ENCODE measurements at regions not wholly inside any gene's neighbourhood (a gene's known extent, or its start where the extent isn't known, plus 50 kb on each side); places are given as distances from the start of the nearest gene placed in this dataset.
A peak's percentile ranks its signal among the peaks of the same experiment; 100 is the strongest.
"Not testable (repeated sequence)": the region's sequence is repeated elsewhere in the genome, so short reads cannot be mapped to it uniquely, and the experiment has no call there.

- DNase-seq = no peak
- no peaks in the 10 kb centered on the region for H3K4me1 Mint-ChIP-seq (ENCODE audit: low read depth)
- H3K4me3 Mint-ChIP-seq = no peak overlapping the region
- no peaks in the 10 kb centered on the region for H3K36me3 Mint-ChIP-seq (ENCODE audit: low read depth)
- peaks cover 56% of the 10 kb centered on the region for H3K27me3 Mint-ChIP-seq
- no peaks in the 10 kb centered on the region for H3K9me3 Mint-ChIP-seq
- no peak overlapping the region for H3K27ac Mint-ChIP-seq
These were observed 136.2 kb upstream of the LPCAT1 start for GRCh38 chr5:1660001-1660400.

- H3K4me1 Mint-ChIP-seq (ENCODE audit: low read depth) = no peaks in the 10 kb centered on the region
These were observed 135.6 kb upstream of the LPCAT1 start for GRCh38 chr5:1659100-1659981.

GRCh38 chr5:1658665-1659064 is 134.9 kb upstream of the LPCAT1 start:
- H3K4me3 Mint-ChIP-seq = no peak overlapping the region
- no peak overlapping the region for H3K27ac Mint-ChIP-seq
- no peaks in the 10 kb centered on the region for H3K4me1 Mint-ChIP-seq (ENCODE audit: low read depth)
- no peaks in the 10 kb centered on the region for H3K9me3 Mint-ChIP-seq
- DNase-seq = no peak
- peaks cover 55% of the 10 kb centered on the region for H3K27me3 Mint-ChIP-seq
- H3K36me3 Mint-ChIP-seq (ENCODE audit: low read depth) = no peaks in the 10 kb centered on the region

More at GRCh38 chr5:1659100-1659981, 135.6 kb upstream of the LPCAT1 start:
- H3K27ac Mint-ChIP-seq = no peak overlapping the region
- H3K4me3 Mint-ChIP-seq = no peak overlapping the region
- no peak for DNase-seq
- no peaks in the 10 kb centered on the region for H3K9me3 Mint-ChIP-seq
- H3K27me3 Mint-ChIP-seq = peaks cover 55% of the 10 kb centered on the region
- H3K36me3 Mint-ChIP-seq (ENCODE audit: low read depth) = no peaks in the 10 kb centered on the region

DNA sequence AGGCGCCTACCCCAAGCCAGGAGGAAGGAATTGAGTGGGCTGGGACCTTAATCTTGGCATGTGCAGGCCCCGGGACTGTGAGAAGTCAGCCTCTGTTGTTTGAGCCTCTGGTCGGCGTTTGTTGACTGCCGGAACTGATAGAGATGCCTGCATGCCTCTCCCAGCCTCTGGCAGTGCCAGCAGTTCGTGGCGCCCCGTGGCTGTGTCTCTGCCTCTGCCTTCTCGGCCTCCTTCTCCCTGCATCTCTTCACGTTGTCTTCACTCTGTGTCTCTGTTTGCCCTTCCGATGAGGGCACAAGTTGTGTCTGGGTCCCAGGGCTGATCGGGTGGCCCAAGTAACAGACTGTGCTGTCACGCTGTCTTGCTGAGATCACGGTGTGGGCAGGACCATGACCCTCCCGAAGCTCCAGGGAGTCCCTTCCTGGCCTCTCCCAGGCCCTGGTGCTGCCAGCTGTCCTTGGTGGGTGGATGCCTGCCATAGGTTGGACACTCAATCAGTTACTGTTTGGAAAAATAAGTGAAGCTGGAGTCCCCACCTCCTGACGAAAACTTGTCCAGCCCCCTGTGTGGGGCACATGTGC is 133.5 kb upstream of the LPCAT1 start:
- no peaks in the 10 kb centered on the region for H3K36me3 Mint-ChIP-seq (ENCODE audit: low read depth)
- peaks cover 8% of the 10 kb centered on the region for H3K4me1 Mint-ChIP-seq (ENCODE audit: low read depth)
- H3K27ac Mint-ChIP-seq = no peak overlapping the region
- no peak overlapping the region for H3K4me3 Mint-ChIP-seq
- DNase-seq = no peak
- H3K9me3 Mint-ChIP-seq = no peaks in the 10 kb centered on the region
- H3K27me3 Mint-ChIP-seq = peaks cover 57% of the 10 kb centered on the region

DNA sequence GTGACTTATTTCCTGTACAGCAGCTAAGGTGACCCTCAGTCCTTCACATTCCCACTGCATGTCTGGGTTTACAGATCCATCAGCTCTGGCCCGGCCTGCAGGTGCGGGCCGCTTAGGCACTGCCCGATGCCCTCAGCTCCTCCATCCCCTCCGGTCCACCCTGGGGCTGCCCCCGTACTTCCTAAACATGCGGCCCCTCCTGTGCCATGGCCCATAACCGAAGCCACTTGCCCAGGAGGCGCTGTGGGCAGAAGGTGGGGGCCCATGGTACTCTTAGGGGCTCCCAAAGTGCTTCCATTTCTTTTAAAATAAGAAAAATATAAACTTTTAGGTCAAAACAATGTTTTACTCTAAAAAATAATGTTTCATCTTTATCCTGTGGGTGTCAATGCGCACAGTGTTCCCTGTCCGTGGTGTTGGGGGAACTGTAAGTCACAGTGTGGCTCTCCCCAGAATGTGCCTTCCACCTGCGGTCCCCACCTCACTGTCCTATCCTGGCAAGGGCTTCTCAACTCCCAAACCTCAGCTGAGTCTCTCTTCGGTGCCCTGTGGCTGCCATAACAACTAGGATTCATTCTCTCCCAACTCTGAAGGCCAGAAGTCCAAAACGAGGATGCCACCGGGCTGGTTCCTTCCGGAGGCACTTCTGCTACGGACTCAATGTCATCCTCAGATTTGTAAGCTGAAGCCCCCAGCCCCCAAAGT is 132.7 kb upstream of the LPCAT1 start:
- Mint-ChIP-seq H3K4me1 (ENCODE audit: low read depth) (peaks cover 8% of the 10 kb centered on the region), H3K27ac (no peak overlapping the region), H3K27me3 (peaks cover 59% of the 10 kb centered on the region)

GRCh38 chr5:1655496-1656270 is 131.9 kb upstream of the LPCAT1 start:
- DNase-seq = no peak
- Mint-ChIP-seq H3K27me3 (peaks cover 58% of the 10 kb centered on the region), H3K4me1 (ENCODE audit: low read depth) (peaks cover 8% of the 10 kb centered on the region), H3K4me3 (no peak overlapping the region), H3K36me3 (ENCODE audit: low read depth) (no peaks in the 10 kb centered on the region), H3K27ac (no peak overlapping the region), H3K9me3 (no peaks in the 10 kb centered on the region)

More for the DNA sequence above, 132.7 kb upstream of the LPCAT1 start:
- no peaks in the 10 kb centered on the region for H3K9me3 Mint-ChIP-seq
- DNase-seq = no peak
- H3K36me3 Mint-ChIP-seq (ENCODE audit: low read depth) = no peaks in the 10 kb centered on the region
- no peak overlapping the region for H3K4me3 Mint-ChIP-seq

- no peaks in the 10 kb centered on the region for H3K36me3 Mint-ChIP-seq (ENCODE audit: low read depth)
- H3K27ac Mint-ChIP-seq = no peak overlapping the region
- no peak for DNase-seq
- peaks cover 8% of the 10 kb centered on the region for H3K4me1 Mint-ChIP-seq (ENCODE audit: low read depth)
- no peaks in the 10 kb centered on the region for H3K9me3 Mint-ChIP-seq
- H3K27me3 Mint-ChIP-seq = peaks cover 58% of the 10 kb centered on the region
- no peak overlapping the region for H3K4me3 Mint-ChIP-seq
These were observed 131.2 kb upstream of the LPCAT1 start for GRCh38 chr5:1654786-1655495.

DNA sequence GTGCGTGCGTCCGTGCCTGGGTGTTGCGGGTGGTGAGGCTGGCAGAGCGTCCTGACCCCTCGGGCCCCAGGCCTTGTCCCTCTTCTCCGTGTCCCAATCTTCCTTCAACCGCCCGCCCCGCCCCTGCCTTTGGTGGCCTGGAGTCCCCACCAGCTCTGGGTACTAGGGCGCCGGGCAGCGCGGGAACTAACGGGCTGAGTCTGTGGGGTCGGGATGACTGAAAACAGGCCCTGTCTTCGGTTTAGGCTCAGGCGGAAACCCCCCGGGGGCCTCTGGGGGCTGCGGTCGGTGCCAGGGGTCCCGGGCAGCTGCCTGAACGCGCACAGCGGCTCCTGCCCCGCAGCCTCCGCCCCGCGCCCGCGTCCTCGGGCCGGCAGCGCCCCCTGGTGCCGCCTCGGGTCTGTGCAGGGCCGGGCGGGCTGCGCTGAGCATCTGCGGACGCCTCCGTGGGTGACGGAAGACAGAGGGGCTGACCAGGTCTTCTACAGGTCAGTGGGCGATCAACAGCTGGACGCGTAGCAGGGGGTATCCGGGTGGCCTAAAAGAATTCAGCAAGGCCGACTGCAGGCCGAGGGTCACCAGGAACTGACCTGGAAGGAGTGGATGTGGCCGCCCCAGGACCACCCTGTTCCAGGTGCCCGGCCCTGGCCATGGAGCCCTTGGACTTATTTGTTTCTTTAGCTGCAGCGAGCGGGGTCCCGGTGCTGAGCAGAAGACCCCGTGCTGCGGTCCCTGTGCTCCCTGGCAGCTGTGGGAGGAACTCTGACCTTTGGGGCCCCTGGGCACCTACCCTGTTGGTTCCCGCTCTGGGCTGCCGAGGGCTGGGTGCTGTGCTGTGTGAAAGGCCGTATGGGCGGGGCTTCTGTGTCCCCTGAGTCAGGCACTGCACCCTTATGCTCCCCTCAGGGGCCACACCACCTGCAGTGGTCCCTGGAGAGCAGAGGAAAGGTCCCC is 130.2 kb upstream of the LPCAT1 start:
- peak; percentile 71 for DNase-seq
- Mint-ChIP-seq H3K4me3 (peak overlapping the region; percentile 23), H3K4me1 (ENCODE audit: low read depth) (peaks cover 12% of the 10 kb centered on the region), H3K27me3 (peaks cover 60% of the 10 kb centered on the region)
- not testable (repeated sequence) for H3K36me3 Mint-ChIP-seq (ENCODE audit: low read depth); H3K9me3 Mint-ChIP-seq; H3K27ac Mint-ChIP-seq

GRCh38 chr5:1652873-1653697 is 129.3 kb upstream of the LPCAT1 start:
- Mint-ChIP-seq H3K4me3 (peak overlapping the region; percentile 23), H3K27me3 (peaks cover 56% of the 10 kb centered on the region), H3K36me3 (ENCODE audit: low read depth) (no peaks in the 10 kb centered on the region)

GRCh38 chr5:1651971-1652872 is 128.5 kb upstream of the LPCAT1 start:
- Mint-ChIP-seq H3K27me3 (peaks cover 55% of the 10 kb centered on the region), H3K4me3 (no peak overlapping the region), H3K9me3 (no peaks in the 10 kb centered on the region), H3K36me3 (ENCODE audit: low read depth) (no peaks in the 10 kb centered on the region), H3K27ac (no peak overlapping the region), H3K4me1 (ENCODE audit: low read depth) (peaks cover 12% of the 10 kb centered on the region)
- peak; percentile 33 for DNase-seq

More at GRCh38 chr5:1652873-1653697, 129.3 kb upstream of the LPCAT1 start:
- DNase-seq = peak; percentile 58
- Mint-ChIP-seq H3K27ac (no peak overlapping the region), H3K4me1 (ENCODE audit: low read depth) (peaks cover 12% of the 10 kb centered on the region), H3K9me3 (no peaks in the 10 kb centered on the region)

GRCh38 chr5:1651250-1651649 is 127.5 kb upstream of the LPCAT1 start:
- Mint-ChIP-seq H3K27me3 (peaks cover 55% of the 10 kb centered on the region), H3K9me3 (no peaks in the 10 kb centered on the region), H3K4me3 (no peak overlapping the region), H3K36me3 (ENCODE audit: low read depth) (no peaks in the 10 kb centered on the region), H3K27ac (no peak overlapping the region), H3K4me1 (ENCODE audit: low read depth) (peaks cover 12% of the 10 kb centered on the region)
- DNase-seq = no peak
